Dedifferentiated amniotic fluid mesenchymal stem cell (primary cell): ENCODE measurements at regions not wholly inside any gene's neighbourhood (a gene's known extent, or its start where the extent isn't known, plus 50 kb on each side); places are given as distances from the start of the nearest gene placed in this dataset.

Experiments
- DNase-seq: peaks from one replicate; pipeline ENCODE4 v3.0.0-alpha.2; 2016; ENCODE audit errors: extremely low spot score

DNA sequence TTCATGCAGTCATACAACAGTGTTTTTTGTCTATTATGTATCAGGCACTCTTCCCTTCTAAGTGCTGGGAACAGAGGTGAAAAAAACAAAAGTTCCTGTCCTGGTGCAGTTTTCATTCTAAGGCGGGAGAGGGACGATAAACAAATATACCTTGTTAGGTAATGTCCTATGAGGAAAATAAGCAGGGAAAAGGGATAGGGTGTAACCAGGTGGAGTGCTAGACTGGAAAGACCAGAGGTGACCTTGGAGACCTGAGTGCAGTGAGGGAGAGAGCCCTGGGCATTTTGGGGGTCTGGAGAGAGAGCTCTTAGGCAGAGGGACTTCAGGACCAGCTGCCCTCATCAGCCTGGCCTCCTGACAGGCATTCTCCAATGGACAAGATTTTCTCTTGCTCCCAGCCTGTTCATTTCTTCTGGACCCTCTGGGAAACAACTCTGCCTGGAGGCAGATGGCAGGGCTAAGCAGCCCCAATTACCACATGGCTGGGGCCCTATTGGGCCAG, 97.2 kb upstream of the TJP1 start:
- no peak for DNase-seq

DNA sequence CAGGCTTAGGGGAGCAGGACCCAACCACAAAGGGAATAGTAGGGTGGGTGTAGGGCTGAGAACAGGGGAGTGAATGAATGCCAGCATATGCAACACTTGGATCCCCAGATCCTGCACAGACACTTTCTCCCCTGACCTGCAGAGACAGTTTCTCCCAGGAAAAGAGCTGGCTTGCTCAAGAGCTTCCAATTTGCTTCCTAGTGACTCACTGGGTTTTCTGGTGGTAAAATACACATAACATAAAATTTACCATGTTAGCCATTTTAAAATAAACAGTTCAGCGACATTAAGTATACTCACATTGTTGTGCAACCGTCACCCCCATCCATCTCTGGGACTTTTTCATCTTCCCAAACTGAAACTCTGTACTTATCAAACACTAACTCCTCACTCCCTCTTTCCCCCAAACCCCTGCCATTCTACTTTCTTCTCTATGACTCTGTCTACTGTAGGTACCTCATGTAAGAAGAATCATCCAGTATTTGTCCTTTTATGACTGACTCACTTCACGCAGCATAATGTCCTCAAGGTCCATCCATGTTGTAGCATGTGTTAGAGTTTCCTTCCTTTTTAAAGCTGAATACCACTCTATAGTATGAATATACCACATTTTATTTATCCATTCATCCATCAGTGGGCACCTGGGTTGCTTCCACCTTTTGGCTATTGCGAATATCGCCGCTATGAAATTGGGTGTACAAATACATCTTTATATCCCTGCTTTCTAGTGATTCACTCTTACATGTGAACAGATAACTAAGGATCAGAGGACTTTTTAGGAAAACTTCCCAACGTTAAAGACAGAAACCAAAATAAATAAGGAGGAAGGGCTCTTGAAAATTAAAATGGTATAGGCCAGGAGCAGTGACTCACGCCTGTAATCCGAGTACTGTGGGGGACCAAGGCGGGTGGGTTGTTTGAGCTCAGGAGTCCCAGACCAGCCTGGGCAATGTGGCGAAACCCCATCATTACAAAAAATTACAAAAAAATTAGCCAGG, 95.6 kb upstream of the TJP1 start:
- DNase-seq = no peak

DNA sequence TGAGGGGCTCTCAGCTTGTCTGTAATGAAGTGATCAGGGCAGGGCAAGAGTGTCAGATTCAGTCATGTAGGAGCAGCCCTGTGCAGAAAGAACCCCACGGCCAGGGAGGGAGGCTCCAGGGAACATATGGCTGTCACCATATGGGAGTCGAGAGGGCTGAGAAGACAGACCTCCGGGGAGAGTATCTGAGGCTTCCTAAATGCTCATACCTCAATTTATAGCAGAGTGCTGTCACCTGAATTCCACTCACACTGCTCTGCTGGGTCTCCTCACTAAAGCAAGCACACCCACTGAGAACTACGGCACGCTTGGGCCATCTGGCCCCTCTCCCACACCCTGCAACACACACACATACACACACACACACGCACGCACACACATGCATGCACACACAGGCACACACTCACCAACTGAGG, 92.3 kb upstream of the TJP1 start:
- no peak for DNase-seq

DNA sequence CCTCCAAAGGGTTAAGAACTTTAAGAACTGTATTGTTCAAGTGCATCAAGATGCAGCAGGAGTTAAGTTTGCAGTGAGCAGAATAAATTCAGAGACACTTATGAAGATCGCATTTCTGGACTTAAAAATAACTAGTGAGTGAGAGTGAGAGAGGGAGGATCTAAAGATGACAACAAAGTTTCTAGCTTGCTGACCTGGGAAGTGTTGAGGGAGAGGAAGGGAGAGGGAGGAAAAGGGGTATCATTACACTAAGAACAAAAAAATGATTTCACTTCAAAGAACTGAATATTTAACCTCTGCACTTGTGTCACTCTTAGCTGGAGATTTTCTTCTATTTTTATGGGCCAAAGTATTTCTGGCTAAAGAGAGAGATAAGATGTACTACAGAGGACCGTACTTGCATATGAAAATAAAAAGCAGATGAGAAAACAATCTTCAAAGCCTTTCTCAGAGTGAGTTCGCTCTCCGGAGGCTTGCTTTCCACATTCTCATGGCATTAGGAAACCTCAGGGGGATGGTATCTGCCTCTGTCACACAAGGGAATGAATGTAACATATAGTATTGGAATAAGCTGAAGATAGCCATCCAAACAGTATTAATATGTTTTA, 91.4 kb upstream of the TJP1 start:
- peak; percentile 63 for DNase-seq

DNA sequence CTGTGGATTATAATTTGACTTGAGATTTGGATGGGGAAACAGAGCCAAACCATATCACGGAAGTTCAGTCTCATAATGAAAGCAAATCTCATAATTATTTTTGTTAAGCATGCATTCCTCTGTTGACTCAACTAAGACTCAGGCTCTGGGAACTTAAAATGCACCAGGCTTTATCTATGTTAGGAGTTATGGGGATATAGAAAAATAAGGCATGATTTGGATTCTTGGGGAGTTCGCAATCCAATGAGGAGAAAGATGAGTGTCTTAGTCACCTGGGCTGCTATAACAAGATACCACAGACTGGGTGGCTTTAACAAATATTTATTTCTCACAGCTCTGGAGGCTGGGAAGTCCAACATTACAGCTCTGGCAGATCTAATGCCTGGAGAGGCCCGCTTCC, 89.4 kb upstream of the TJP1 start:
- DNase-seq = no peak

DNA sequence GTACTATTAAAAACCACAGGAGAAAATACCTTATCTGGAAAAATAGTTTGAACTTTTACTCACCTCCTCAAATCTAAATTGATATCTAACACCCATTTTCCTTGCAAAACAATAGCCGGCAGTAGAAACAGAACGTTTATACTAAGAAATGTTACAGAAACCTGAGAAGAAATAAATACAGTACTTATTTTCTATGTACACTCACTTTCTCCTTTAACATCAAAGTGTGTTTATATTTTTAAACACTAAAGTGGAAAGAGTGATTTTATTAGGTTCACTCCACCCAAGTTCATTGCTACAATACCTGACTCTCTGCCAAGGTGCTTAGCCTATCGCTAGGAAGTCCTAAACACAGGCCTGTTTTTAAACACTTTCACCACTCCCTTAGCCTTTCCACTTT, 87.8 kb upstream of the TJP1 start:
- DNase-seq = no peak

DNA sequence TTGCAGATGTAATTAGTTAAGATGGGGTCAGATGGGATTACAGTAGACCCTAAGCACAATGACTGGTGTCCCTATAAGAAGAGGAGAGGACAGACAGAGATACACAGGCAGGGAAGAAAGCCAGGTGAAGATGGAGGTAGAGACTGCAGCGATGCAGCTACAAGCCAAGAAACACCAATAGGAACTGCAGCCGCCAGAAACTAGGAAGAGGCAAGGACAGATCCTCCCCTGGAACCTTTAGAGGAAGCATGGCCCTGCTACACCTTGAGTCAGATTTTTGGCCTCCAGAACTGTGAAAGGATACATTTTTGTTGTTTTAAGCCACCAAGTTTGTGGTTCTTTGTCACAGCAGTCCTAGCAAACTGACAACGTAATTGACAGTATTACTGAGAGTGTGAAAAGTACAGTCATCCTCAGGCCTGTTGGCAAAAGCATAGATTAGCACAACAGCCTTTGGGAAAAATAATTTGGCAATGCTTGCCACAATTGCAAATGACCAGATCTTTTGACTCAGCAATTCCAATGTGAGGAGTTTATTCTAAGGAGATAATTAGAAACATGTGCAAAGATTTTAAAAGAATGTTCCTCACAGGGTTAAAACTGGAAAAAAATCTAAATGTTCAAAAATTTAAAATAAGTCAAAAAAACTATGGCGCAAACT, 82.6 kb upstream of the TJP1 start:
- no peak for DNase-seq

DNA sequence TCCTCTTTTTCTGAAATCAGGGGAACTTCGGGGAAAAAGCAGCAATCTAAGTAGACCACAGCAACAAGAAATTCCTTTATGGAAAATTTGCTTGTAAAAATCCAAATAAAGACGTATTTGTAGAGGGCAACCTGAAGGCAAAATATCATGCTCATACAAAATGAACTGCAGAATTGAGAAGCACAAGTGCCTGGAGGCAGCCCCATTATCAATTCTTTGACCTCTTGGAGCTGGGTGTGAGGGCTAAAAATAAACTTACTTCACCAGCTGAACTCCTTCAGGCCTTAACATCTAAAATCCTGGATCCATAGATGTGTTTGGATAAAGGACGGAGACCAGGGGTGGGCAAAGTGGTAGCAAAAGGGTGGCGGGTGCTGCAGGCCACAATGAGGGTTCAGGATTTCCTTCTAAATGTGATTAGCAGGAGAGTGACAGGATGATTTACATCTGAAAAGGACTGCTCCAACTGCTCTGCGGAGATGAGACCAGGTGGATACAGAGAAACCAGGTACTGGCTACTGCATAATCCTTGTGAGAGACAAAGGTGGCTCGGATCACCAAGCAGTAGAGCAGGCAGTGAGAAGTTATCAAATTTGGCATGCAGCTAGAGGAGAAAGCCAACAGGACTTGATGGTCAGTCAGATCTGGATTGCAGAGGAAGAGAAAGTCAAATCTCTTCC, 81.7 kb upstream of the TJP1 start:
- DNase-seq = no peak

DNA sequence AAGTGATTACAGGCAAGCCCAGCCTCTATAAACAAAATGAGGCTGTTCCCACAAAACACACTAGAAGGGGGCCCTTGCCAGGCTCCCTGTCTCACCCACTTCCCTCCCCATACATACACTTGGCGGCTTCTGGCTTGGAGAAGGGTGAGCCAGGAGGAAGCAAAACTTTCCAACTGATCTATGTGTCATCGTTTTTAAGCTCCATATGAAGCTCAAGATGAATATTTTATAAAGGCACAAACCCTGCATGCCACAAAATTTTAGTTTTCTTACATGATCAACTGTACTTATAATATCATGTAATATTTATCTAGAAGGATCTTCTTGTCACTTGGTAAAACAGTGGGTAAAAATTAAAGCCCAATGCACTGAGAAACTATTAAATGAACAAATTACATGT, 80.8 kb upstream of the TJP1 start:
- no peak for DNase-seq

DNA sequence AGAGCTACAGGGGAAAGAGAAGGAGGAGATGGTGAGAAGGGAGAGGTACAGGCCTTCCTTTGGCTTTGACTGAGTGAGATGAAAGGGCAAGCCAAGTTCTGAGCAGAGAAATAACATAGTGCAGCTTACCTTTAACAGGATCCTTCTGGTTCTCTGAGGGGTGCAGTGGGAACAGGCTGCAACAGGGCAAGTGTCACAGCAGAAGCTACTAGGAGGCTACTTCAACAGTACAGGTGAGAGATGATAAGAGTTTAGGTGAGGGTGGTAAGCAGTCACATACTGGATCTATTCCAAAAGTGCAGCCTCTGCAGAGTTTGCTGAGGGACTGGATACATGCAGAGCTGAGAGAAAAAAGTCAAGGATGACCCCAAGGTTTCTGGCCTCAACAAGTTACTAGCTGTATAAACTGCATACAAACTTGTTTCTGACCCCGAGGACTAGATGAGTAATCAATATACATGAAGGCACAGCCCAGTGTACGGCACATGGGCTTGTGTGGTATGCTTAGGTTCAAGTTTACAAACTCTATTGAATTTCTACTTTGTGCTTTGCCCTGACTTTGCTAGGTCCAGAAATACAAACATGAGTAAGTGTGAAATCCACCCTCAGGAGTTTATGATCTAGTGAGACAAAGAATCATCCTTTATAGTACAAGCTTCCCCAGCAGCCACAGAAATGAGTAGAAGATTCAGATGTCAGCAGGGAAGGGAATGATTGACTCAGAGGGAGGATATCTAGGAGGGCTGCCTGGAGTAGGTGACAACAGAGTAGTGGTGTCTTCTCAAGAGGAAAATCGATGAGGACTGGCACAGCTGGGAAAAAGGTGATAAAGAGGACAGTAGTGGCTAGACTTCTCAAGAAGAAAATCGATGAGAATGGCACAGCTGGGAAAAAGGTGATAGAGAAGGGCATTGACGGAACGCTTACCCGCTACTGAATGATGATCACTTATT, 78.2 kb upstream of the TJP1 start:
- DNase-seq = no peak

DNA sequence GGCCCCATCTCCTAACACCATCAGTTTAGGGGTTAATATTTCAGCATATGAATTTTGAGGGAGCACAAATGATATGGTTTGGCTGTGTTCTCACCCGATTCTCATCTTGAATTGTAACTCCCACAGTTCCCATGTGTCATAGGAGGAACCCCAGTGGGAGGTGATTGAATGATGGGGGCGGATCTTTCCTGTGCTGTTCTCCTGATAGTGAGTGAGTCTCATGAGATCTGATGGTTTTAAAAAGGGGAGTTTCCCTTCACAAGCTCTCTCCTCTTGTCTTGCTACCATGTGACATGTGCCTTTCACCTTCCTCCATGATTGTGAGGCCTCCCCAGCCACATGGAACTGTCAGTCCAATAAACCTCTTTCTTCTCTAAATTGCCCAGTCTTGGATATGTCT, 73.8 kb upstream of the TJP1 start:
- DNase-seq = no peak

DNA sequence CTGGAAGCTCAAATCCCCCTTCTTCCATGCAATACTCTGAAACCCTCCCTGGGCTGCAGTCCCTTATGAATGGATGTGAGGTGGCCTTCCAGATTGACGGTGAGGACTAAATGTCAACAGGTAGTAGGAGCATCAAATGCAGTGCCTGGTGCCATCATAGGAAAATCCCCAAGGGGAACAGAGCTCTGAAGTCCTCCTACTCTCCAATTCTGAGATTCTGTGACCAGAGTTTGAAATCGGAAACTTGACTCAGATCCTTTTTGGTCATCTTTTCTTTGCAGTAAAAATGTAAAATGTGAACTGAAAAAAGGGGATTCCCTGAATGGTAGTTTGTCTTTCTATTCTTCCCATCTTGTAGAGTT, 68.8 kb upstream of the TJP1 start:
- DNase-seq = no peak

DNA sequence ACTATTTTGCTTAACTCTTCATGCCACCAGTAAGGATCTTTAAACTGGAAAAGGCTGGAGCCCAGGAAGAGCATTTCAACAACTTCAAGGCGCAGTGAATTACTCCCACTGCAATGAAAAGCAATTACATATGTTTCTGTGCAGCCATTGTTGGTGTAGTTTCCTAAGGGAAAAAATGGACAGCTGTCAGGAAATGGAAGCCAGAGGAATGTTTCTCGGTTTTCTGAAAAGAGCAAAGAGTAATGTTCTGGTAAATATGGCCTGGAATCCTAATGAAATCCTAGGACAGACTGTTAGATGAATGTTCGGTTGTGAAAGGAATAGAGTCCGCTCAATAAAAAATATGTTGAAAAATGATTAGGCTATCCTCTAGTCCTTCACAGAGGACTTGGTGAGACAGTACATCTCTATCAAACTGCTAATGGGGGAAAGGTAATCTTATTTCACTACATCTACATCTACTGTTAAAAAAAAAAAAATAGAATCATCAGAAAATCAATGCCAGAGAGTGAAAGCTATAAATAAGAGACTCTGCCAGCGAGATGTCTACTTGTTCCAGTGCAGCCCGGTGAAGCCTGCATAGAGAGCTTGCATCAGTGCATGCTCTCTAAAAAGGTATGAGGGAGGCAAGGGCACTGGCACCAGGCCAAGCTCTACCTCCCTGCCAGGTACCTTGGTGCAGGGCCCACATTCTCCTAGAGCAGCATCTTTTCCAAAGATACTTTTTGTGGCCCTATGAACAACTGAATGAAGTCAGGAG, 68.2 kb upstream of the TJP1 start:
- DNase-seq = no peak

DNA sequence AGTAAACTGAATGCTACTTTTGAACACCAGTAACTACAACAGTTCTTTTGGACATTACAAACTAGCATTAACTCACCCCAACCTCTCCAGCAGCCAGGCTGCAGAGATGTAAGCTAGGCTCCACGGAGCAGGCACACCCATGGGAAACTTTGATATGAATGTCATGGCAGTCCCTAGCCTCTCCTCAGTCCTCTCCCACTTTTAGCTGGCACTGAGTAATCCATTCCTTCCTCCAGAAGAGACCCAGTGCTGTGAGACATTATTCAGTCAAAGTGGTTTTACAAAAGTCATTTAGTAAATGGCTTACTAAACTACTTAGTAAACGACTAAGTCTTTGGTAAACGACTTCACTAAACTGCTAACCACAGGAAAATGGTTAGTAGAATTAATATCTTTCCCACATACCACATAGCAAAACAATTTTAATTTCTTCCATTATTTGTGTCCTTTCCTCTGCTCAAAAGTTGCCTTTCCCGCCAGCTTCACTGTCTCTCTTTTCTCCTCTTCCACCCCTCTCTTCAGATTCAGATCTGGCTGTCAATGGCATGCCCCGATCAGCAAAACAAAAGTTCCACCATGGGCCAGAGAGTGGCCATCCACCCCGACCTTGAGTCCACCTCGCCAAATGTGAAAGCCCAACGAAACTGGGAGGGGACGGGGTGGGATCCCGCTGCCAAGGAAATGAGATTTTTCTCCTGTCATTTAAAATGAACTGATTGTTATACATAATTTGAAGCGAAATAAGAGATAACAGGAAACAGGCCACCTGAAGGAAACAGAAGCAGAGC, 67.5 kb upstream of the TJP1 start:
- DNase-seq = no peak

DNA sequence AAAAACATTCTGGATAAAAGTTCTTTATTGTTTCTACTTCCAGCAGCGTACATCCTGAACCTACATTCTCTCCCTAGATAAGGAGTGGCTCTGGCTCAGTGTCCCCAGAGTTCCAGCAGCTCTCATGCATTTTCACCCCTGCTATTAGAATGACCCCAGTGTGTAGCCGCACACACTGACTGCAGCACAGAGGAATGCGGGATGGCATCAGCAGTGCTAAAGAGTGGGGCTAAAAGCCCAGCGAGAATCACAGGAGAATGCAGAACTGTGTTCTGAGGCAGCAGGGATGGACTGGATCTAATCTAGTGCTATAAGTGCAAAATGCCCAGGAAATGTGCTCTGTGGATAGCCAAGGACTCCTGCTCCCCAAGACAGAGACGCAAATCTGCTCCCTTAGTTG, 66.4 kb upstream of the TJP1 start:
- peak; percentile 60 for DNase-seq

DNA sequence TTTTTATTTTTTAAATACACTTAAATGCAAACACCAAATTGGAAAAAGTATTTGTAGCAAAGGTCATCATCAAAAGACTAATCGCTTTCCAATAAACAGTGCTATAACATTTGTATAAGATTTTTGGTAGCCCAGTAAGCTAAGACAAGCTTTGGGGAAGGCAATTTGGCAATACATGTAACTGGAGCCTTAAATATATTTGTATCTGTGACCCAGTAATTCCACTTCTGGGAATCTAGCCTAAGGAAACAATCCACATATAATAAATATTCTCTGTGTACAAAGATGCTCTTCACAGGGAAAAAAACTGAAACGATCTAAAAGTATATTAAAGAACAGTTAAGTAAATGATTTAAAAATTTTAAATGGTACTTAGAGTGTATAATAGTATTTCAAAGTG, 65.5 kb upstream of the TJP1 start:
- DNase-seq = peak; percentile 78

DNA sequence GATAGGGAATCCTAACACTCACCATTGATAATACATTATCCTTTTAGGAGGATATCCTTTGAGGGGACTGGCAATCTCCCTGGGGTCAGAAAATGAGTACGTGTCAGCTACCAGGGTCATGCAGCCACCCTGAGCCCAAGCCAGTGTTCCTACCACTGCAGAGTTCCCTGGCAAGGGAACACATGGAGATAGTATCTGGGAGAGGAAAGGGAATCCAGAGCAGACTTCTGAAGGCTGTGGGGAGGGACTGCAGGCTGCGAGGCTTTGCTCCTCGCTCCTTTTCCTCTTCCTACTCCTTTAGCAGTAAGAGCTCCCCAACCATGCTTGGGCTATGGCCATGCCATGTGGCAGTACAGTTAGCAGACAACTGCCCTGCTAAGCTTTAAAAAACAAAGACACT, 62.9 kb upstream of the TJP1 start:
- no peak for DNase-seq

DNA sequence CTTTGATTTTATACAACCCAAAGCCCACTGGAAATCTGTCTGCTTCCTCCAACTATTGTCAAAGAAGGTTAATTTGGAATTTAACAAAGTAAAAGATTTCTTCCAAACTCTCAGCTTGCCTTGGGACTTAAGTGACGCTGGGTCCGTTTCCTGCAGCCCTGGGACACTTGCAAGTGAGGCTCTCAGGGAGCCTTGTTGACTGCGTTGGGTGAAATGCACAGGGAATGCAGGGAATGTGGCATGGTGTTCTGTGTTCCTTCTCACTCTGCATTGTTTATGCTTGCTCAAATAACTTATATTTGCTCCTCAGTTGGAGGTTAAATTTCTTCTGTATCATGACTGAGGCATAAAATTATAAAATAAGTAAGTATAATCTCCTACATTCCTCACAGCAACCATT, 60.9 kb upstream of the TJP1 start:
- DNase-seq = no peak

DNA sequence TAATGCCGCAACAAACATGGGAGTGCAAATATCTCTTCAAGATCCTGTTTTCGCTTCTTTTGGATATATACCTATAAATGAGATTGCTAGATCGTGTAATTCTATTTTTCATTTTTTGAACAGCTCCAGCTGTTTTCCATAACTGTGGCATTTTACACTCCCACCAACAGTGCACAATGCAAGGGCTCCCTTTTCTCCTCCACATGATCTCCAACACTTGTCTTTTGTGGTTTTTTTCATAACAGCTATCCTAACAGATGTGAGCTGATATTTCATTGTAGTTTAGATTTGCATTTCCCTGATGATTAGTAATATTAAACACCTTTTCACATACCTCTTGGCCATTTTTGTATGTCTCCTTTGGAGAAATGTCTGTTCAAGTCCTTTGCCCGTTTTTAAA, 58.6 kb upstream of the TJP1 start:
- no peak for DNase-seq
